ENCODE measurements at regions not wholly inside any gene's neighbourhood (a gene's known extent, or its start where the extent isn't known, plus 50 kb on each side); places are given as distances from the start of the nearest gene placed in this dataset.
A peak's percentile ranks its signal among the peaks of the same experiment; 100 is the strongest.

DNA sequence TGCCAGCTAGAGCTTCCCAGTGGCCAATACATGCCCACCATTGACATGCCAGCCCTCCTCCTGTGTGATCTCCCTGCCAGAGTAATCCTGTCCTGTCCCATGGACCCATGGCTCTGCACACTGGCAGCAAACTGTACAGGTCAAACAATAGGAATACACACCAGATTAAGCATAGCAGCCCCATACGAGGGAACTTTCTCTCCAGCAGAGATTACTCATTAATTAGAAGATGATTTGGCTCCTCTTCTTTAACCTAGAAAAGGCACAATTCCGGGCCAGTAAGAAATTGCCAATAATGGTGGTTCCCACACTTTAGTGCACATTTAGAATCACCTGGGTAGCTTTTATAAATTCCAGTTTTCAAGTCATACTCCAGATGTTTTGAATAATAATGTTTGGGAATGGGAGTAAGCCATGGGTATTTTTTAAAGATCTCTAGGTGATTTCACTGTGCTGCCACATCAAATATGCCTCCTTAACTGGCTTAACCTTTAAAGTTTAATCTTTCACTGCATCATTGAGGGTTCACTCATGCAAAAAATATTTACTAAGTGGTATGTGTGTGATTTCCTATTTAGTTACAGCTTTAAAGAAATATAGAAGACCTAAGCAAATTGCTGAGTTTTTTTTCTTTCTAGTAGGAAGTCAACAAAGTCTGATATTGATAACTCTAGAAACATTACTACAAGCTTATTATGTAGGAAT is 277.6 kb upstream of the NWD2 start:
- DNase-seq: no peak

DNA sequence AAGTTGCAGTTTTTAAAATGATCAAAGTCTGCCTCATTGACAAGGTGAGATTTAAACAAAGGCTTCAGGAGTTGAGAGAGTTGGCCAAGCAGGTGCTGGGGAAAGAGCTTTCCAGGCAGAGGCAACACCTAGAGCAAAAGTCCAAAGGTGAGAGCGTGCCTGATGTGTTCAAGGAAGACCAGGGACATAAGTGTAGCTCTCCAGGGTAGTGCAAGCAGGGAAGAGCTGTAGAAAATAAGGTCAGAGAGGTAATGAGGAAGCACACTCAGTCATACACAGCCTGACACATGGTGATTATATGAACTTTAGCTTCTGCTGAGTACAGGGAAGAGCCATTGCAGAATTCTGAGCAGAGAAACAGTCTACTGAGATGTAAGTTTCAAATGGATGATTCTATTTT is 265.0 kb upstream of the NWD2 start:
- no peak for DNase-seq

DNA sequence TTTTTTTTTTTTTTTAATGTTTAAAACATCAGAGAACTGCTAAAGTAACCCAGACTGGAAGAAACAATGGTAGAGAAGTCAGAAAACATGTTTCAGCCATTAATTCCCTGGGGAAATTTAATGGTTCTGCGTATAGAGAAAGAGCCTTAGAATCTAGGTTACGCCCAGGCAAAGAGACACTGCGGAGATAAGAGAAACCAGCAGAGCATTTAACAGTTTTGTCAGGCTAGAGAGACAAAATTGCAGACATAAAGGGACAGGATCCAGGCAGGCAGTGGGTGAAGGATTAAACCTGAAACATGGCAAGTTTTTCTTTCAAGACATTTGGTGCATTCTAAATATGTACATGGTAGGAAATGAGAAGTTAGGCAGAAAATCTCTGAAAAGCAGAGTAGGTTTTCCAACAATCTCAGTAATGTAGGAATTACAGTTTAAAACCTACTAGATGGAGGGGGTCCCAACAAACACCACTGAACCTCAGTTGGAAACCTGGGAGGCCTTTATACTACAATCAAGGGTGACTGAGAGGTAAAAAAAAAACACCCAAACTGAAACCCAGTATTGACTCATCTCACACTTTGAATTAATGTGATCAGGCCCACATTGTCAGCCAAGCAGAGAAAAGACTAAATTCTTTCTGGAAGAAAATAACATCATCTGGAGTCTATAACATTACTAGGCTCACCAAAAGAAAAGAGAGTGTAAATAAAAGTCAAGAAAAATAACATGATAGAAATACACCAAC is 254.2 kb upstream of the NWD2 start:
- DNase-seq: no peak

DNA sequence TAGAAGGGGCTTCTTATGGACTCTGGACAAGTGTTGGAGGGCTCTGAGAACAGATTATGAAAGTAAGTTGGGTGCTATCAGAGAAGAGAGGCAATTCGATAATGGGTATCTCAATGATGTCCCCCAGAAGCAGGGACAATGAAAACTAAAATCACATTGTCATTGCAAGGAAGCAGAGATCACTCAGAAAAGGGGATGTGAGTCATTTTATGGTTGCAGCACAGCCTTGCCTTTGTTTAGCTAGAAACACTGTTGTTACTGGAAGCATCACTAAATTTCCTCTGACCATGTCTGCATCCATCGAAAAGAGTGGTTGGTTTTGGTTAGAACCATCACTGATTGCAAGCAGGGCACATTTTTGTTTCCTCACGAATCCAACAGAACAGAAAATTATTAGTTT is 246.8 kb upstream of the NWD2 start:
- DNase-seq: no peak

DNA sequence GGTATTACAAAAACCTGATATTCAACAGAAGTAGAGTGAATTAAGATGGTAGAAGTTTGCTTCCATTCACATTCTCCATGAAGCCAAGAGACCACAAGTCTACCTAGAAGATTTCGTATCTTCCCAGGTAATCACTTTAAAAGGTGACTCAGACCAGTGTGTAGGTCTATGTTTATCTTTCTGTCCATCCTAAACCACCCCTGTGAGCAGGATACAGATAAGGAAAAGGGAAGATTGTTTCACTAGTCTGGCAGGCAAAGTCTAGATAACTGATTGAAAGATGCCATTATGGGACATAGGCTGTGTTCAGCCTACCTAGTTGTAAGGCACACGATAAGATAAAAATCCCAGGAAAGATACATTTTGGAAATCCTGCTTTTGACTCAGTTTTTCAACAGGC is 244.3 kb upstream of the NWD2 start:
- no peak for DNase-seq

DNA sequence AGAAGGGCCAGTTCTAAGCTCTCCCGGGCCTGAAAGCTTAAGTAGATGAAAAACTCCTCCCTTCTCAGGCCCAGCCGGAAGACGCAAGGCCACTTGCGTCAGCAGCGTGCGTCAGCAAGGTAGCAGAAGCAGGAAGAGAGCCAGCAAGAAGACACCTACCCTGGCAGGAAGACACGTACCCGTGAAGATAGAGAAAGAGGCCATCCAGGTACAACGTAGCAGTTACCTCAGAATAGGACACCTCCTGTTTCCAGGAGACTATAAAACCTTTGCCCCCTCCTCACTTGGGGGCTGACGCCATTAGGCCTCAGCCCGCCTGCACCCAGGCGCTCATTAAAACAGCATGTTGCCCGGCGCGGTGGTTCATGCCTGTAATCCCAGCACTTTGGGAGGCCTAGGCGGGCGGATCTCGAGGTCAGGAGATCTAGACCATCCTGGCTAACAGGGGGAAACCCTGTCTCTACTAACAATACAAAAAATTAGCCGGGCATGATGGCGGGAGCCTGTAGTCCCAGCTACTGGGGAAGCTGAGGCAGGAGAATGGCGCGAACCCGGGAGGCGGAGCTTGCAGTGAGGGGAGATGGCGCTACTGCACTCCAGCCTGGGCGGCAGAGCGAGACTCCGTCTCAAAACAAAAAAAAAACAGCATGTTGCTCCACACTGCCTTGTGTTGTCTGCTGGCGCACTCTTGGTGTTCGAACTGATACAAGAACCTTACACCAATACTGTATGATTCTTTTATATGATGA is 242.7 kb upstream of the NWD2 start:
- no peak for DNase-seq

DNA sequence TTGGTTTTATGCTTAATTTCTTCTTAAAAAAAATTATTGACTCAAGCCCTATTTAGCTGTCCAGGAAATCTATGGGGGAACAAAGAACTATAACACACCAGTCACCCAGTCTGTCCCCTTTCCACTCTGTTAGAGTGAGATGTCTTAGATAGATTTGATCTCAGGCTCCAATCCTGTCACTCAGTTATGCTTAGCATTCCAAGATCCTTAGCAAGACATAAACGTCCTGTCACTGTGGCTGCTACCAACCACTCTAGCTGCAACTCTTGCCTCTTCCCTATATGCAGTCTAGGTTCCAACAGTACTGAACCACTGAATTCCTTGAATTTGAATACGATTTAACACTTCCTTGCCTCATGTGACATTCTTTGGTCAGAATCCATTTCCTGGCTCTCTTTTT is 241.9 kb upstream of the NWD2 start:
- no peak for DNase-seq

DNA sequence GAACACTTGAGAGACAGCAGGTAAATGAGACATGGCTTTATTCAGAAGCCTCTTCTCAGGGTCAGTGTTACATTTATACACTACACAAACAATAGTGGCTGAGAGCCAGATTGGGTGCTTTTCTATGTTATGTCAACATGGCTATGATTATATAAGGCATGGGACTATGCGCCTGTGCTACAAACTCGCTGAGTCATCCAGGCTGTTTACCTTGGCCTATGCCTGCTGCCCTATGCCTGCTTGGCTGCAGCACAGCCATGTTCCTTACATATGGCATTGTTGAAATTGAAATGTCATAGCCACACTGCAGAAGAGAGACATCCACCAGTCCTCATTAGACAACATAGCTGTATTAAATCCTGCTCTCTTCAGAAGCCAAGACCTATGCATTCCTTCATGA is 236.3 kb upstream of the NWD2 start:
- DNase-seq: no peak

DNA sequence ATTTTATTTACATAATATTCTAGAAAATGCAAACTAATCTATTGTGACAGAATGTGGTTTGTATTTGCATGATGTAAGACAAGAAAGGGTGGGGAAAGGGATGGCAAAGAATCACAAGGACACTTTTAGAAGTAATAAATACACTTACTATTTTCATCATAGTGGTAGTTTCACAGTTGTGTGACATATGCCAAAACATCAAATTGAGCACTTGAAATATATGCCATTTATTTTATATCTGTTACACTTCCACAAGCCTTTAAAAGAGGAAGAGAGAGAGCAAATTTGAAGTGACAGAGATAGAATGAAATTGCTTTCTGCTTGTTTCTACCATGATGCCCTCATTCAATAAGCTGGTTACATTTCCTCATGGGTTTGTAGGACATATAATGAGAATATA is 230.0 kb upstream of the NWD2 start:
- DNase-seq: no peak

DNA sequence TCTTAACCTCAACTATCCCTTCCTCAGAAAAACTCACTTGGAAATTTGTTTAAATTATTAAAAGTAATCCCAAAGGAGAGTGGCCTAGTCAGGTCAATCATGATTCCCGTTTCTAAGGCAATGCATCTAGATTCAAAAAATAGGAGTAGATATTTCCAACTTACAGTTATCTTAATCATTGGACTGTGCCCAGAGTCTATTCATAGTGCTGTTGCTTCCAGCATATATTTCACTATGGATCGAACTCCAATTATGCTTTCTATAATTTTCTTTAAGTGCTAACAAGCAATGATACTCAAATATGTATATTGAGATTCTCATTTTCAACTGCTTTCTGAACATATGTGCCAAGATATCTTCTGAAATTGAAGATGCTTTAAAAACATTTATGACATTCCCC is 229.2 kb upstream of the NWD2 start:
- no peak for DNase-seq

DNA sequence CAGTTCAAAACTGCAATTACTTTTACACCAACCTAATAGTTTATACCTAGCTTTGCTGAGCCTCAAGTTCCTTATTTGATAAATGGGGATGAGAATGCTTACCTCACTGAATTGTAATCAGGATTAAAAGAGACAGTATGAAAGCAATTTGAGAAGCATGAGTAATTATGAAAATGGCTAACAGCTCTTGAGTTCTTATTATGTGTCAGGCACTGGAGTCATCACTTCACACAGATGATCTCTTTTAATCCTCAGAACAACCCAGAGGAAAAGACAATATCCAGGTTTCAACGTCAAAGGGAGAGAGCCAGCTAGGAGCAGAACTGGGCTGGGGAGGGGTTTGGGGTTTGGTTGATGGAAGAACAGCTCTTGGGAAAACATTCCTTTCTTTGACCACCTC is 221.0 kb upstream of the NWD2 start:
- DNase-seq: no peak

DNA sequence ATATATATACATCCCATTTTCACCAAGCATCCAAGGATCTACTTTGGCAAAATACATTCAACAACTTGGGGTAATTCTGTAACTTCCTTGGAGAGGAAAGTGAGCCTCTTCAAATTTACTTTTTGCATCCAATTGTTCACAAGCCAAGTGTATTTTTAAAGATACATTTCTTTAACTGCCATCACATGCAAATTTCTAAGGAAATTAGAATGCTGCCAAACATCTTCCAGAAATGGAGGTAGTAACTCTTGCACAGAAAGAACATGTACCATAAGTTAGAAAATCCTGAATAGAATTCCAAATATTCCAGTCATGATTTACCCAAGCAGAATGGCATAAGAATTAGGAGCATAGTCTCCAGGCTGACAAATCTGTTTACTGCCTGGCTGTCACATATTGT is 220.5 kb upstream of the NWD2 start:
- no peak for DNase-seq

DNA sequence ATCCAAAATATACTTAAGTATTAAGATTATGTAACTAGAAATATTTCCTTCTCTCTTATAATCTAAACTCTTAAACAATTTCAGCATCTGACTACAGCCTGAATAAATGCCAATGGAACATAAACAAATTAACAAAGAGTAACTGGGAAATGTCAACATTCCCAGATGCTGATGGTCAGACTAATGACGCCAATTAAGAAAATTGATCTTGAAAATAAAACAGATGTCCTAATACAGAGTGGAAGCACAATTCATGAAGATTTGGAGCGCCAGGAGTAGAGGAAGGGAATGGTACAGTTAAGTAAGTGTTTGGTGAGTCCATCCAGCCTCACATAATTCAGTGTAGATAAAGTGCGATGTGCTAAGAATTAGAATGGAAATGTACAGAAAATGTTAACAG is 203.7 kb upstream of the NWD2 start:
- peak; percentile 8 for DNase-seq

DNA sequence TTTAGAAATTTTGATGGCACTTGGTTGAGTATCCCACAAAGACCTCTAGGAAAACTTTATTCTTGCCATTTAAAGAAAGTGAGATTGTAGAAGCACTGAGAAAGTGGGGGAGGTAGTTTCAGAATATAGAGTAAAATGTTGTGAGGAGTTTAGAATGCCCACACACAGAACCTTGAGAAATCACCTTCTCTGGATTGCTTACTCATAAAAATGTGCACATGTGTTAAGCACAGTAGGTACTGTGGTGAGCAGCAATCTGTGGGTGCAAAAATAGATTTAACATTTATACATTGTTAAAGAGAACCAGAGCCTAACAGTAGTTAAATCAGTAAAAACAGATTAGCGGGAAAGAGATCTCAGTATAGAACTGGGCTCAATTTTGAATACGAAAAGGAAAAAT is 201.2 kb upstream of the NWD2 start:
- DNase-seq: no peak

DNA sequence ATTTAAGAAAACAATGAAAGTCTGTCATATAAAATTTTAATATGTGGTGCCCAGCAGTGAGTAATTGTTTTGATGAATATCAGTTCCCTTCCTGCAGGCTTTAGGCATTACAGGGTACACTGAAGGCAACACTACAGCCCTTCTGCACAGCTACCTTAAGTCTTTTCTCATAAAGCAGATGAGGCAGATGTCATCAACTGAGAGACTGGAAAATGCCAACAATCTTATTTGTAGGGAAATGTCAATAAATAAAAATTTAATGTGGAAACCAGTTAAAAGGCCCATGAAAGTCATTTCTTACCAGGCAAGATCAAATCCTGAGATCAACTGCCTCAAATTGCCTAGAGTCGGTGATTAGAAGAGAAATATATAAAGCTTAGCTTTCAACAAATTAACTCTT is 193.4 kb upstream of the NWD2 start:
- no peak for DNase-seq

DNA sequence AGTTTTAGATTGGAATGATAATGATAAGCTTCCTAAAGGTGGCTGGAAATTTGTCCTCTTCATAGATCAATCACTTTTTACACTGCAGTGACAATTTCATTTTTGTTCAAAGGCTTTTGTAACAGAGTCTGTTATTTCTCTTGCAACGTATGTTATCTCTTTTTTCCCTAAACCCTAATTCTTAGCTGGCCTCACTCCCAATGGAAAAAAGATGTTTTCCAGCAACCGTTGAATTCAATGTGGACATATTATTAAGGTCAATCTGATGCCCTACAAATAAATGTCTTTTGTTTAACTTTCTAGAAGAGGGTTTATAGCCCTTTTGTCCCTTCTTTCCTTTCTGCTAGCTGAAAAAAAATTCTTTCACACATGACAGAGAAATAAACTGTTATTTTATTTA is 192.7 kb upstream of the NWD2 start:
- no peak for DNase-seq

DNA sequence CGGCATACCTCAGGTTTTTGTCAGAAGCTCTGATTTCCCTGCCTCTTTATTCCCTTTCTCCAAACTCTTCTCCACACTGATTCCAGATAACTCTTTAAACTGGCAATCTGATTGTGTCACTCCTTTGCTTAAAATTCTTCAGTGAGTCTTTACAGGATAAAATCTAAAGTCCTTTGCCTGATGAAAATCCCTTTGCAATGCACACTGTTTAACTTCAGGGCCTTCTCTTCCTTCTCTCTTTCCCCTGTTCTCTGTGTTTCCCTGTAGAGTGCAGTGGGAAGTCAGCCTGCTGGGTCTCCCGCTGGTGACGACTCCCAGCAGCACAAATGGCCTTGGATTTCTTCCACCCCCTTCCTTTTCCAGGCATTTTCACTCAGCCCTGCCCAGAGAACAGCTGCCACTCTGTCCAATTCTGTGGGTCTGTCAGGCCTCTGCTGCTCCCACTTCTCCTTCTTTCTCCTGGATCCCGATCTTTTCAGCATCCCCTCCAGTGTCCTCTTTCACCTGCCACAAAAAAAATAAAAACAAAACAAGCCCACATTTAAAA is 189.9 kb upstream of the NWD2 start:
- DNase-seq: peak; percentile 44

DNA sequence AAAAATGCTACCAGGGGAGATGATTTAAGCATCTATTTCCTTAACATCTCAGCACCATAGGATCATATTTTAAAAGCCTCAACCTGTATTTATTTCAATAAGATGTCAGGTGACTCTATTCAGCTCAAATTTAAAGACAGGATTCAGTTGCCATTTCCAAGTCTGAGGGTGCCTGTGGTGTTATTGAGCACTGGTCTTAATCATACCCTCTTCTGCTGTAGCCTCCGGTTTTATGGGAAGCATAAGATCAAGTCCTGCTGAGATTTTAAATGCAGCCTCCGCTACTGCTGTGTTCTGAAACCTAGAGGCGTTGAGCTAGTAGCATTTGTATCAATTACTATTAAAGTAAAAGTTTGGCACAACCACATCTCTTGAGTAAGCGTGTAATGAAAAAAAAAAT is 185.7 kb upstream of the NWD2 start:
- DNase-seq: no peak

DNA sequence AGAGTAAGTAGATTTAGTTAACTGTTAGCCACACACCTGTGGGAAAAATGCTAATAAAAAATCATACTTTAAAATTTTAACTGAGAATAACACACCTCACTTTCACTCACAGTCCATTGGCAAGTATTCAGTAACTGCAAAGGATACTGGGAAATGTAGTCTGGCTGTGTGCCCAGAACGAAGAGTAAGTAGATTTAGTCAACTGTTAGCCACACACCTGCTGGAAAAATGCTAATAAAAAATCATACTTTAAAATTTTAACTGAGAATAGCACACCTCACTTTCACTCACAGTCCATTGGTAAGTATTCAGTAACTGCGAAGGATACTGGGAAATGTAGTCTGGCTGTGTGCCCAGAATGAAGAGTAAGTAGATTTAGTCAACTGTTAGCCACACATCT is 178.4 kb upstream of the NWD2 start:
- DNase-seq: peak; percentile 35

DNA sequence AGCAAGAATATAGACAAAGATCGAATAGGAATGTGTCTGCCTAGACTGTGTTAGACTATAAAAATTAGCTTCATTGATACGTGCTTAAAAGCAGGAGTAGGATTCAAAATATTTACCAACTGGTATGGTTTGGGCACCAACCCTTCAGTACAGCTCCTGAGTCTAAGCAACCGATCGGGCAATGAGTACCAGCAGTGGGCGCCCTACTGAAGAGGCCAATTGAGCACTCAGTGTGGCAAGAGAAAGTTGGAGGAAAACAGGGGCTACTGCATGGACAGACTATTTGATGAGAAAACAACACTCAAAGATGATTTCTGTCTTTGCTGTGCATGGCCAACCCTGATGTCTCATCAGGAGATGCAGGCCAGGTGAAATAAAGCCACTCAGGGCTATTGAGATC is 176.0 kb upstream of the NWD2 start:
- no peak for DNase-seq

DNA sequence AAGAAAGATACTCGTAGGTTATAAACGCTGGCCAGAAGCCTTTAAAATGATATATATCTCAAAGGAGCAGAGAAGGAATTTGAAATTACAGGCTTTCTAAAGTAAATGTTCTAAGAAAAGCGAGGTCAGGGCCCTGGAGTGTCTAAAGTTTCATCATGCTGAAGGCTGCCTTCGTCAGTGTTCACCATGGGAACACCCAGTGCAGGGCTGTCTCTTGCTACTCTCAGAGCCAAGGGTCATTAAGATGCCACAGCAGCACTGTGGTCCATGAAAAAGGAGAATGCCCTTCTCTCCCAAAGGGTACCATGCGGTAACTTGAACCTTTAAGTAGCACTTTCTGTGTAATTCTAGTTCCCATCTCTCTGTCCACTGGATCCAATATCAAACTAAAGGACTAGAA is 174.5 kb upstream of the NWD2 start:
- DNase-seq: no peak

DNA sequence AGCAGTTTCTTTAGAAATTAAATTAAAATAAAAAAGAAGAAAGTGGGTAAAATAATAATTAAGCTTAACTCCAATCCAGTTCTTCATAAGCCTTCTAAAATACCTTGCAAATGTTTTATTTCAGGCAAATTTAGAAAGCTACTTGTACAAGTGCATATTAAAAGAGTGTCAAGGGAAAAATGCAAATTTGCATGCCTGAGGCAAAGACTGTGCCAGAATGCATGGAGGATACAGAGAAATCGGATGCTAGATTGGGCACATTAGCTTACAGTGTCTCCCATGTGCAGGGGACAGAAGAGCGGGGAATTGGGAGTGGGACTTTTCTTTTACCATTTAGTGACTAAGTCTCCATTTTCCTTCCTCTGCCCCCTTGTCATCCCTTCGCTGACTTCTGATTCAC is 173.0 kb upstream of the NWD2 start:
- DNase-seq: no peak

DNA sequence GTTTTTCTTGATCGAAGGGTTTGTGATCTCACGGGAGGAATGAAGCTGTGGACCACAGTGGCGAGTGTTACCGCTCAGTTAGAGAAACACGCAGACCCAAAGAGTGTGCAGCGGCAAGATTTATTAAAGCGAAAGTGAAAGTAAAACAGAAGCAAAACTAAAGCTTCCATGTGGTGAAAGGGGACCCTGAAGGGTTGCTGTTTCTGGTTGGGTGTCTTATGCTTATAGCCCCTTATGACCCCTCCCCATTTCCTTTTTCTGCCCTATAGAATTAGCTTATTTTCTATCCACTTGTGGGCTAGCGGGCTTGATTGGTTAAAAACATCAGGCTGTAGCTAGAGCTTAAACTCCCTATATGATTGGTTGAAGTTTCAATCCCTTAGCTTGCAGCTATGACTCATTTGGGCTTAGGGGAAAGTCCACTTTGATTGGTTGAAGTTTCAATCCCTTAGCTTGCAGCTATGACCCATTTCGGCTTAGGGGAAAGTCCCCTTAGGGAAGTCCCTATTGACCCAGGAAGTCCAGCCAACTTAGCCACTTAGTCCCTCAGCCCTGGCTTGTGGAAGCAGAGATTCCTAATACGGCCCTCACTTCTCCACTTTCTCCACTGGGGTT is 171.2 kb upstream of the NWD2 start:
- no peak for DNase-seq

Data from tongue (tissue), 1 donor.